GM19452 (cell line): ENCODE measurements at regions not wholly inside any gene's neighbourhood (a gene's known extent, or its start where the extent isn't known, plus 50 kb on each side); places are given as distances from the start of the nearest gene placed in this dataset.

ENCODE experiments used
- ATAC-seq: cut with Tn5 transposase; IDR thresholded peaks from one replicate; pipeline ENCODE4 v1.9.1; 2021; ENCODE audit not compliant: unreplicated experiment

GRCh38 chr13:103373916-103374315, 307.7 kb upstream of the SLC10A2 start:
- no peak for ATAC-seq

GRCh38 chr13:103371271-103371670, 305.1 kb upstream of the SLC10A2 start:
- no peak for ATAC-seq

GRCh38 chr13:103370790-103371189, 304.6 kb upstream of the SLC10A2 start:
- no peak for ATAC-seq

GRCh38 chr13:103358255-103358932, 292.2 kb upstream of the SLC10A2 start:
- ATAC-seq = no peak

GRCh38 chr13:103356226-103356864, 290.1 kb upstream of the SLC10A2 start:
- ATAC-seq = no peak

GRCh38 chr13:103354171-103354570, 288.0 kb upstream of the SLC10A2 start:
- ATAC-seq = no peak

GRCh38 chr13:103351035-103351828, 285.0 kb upstream of the SLC10A2 start:
- ATAC-seq = no peak

GRCh38 chr13:103350147-103350546, 283.9 kb upstream of the SLC10A2 start:
- no peak for ATAC-seq

- no peak for ATAC-seq
Measured at GRCh38 chr13:103349211-103349980, 283.2 kb upstream of the SLC10A2 start.

- no peak for ATAC-seq
Measured at GRCh38 chr13:103335241-103335640, 269.0 kb upstream of the SLC10A2 start.

GRCh38 chr13:103331924-103332323, 265.7 kb upstream of the SLC10A2 start:
- ATAC-seq = no peak

- no peak for ATAC-seq
Measured at GRCh38 chr13:103328899-103329298, 262.7 kb upstream of the SLC10A2 start.

- no peak for ATAC-seq
Measured at GRCh38 chr13:103326326-103326725, 260.1 kb upstream of the SLC10A2 start.

- ATAC-seq = no peak
Measured at GRCh38 chr13:103325672-103326071, 259.5 kb upstream of the SLC10A2 start.

- ATAC-seq = no peak
Measured at GRCh38 chr13:103324641-103325040, 258.4 kb upstream of the SLC10A2 start.

GRCh38 chr13:103315711-103316110, 249.5 kb upstream of the SLC10A2 start:
- no peak for ATAC-seq

- no peak for ATAC-seq
Measured at GRCh38 chr13:103312467-103312866, 246.2 kb upstream of the SLC10A2 start.

- no peak for ATAC-seq
Measured at GRCh38 chr13:103308667-103309066, 242.4 kb upstream of the SLC10A2 start.

- no peak for ATAC-seq
Measured at GRCh38 chr13:103306163-103306562, 239.9 kb upstream of the SLC10A2 start.

GRCh38 chr13:103303078-103303651, 236.9 kb upstream of the SLC10A2 start:
- ATAC-seq = no peak

GRCh38 chr13:103302676-103303075, 236.5 kb upstream of the SLC10A2 start:
- ATAC-seq = no peak
